ENCODE measurements at regions not wholly inside any gene's neighbourhood (a gene's known extent, or its start where the extent isn't known, plus 50 kb on each side); places are given as distances from the start of the nearest gene placed in this dataset.

- H3K4me1 Mint-ChIP-seq (ENCODE audit: unreplicated experiment): no peaks in the 10 kb centered on the region
- no peak for DNase-seq (ENCODE audit: extremely low spot score, unreplicated experiment)
- no peaks in the 10 kb centered on the region for H3K27me3 Mint-ChIP-seq
- H3K4me3 Mint-ChIP-seq: no peak overlapping the region
- H3K27ac Mint-ChIP-seq: no peak overlapping the region
- TF ChIP-seq CTCF (conservative IDR thresholded peaks at IDR 0.05): no peak
- H3K9me3 Mint-ChIP-seq: no peaks in the 10 kb centered on the region
- no peaks in the 10 kb centered on the region for H3K36me3 Mint-ChIP-seq
These were observed 321.0 kb upstream of the NAALADL2 start for GRCh38 chr3:174538151-174538550.

DNA sequence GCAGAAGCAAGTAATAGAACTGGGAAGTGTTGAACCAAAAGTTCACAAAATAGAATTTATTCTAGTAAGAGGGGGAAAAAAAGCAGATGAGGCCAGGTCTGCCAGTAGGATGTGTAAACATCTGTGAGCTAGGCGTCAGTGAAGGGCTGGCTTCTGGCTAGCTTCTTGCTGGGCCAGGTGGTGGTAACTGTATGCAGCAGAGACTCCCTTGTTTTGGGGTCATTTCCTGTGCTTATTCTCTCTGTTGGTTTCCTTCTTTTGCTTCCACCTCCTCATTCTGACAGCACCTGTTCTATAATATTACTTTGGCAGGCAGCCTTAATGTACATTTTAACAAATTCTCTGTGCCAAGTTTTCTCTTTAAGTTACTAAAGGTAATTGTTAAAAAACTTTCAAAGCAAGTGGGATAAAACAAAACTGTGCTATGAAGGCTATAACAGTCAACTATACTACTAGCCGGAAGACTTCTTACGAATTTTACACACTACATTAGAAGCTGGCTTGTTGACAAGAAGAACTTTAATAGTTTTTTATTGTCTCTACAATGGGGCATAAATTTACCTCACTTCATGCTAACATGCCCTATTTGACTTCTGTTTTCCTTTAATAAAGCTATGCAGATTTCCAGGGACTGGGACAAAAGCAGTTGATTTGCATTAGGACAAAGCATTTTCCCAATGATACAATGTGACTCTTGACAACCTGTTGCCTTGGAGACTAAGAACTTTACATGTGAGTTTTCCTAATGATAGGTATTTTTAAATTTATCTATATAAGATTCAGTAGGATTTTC, 318.8 kb upstream of the NAALADL2 start:
- no peaks in the 10 kb centered on the region for H3K4me1 Mint-ChIP-seq (ENCODE audit: unreplicated experiment)
- H3K27me3 Mint-ChIP-seq: no peaks in the 10 kb centered on the region
- H3K4me3 Mint-ChIP-seq: no peak overlapping the region
- no peak for DNase-seq (ENCODE audit: extremely low spot score, unreplicated experiment)
- H3K27ac Mint-ChIP-seq: no peak overlapping the region
- no peak for TF ChIP-seq CTCF (conservative IDR thresholded peaks at IDR 0.05)
- H3K36me3 Mint-ChIP-seq: no peaks in the 10 kb centered on the region
- H3K9me3 Mint-ChIP-seq: no peaks in the 10 kb centered on the region

- no peak for DNase-seq (ENCODE audit: extremely low spot score, unreplicated experiment)
- TF ChIP-seq CTCF (conservative IDR thresholded peaks at IDR 0.05): no peak
- Mint-ChIP-seq H3K9me3 (no peaks in the 10 kb centered on the region), H3K4me3 (no peak overlapping the region), H3K4me1 (ENCODE audit: unreplicated experiment) (no peaks in the 10 kb centered on the region), H3K27me3 (no peaks in the 10 kb centered on the region), H3K27ac (no peak overlapping the region), H3K36me3 (no peaks in the 10 kb centered on the region)
These were observed 317.3 kb upstream of the NAALADL2 start for GRCh38 chr3:174541708-174542315.

GRCh38 chr3:174547801-174548435, 311.2 kb upstream of the NAALADL2 start:
- TF ChIP-seq CTCF (conservative IDR thresholded peaks at IDR 0.05): no peak
- Mint-ChIP-seq H3K27me3 (no peaks in the 10 kb centered on the region), H3K4me1 (ENCODE audit: unreplicated experiment) (no peaks in the 10 kb centered on the region), H3K4me3 (no peak overlapping the region), H3K36me3 (no peaks in the 10 kb centered on the region), H3K9me3 (no peaks in the 10 kb centered on the region), H3K27ac (no peak overlapping the region)
- no peak for DNase-seq (ENCODE audit: extremely low spot score, unreplicated experiment)

DNA sequence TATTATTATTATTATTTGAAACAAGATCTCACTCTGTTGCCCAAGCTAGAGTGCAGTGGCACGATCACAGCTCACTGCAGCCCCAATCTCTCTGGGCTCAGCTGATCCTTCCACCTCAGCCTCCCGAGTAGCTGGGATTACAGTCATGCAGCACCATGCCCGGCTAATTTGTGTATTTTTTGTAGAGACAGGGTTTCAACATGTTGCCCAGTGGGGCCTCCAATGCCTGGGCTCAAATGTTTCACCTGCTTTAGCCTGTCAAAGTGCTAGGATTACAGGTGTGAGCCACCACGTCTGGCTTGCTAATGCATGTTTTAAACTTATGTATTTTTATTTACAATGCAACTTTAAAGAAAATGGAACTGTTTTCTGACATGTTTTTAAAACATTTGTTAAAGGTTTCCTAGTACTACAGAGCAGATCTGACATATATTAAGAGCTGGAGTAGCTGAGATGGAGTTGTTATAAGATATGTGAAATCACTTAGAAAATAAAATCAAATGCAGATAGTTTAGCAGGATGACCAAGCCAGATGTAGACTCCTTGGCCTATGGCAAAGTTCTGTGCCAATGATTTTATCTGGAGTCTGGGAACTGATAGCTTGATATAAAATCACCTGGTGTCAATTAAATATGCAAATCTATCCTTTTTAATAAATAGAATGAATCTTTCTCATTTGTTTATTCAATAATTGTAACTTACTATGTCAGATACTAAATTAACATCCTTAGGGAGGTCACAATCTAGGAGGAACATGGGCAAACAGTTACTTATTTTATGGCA, 310.1 kb upstream of the NAALADL2 start:
- TF ChIP-seq CTCF (conservative IDR thresholded peaks at IDR 0.05): no peak
- H3K4me3 Mint-ChIP-seq: no peak overlapping the region
- no peaks in the 10 kb centered on the region for H3K4me1 Mint-ChIP-seq (ENCODE audit: unreplicated experiment)
- DNase-seq (ENCODE audit: extremely low spot score, unreplicated experiment): no peak
- no peaks in the 10 kb centered on the region for H3K9me3 Mint-ChIP-seq
- no peak overlapping the region for H3K27ac Mint-ChIP-seq
- H3K27me3 Mint-ChIP-seq: no peaks in the 10 kb centered on the region
- H3K36me3 Mint-ChIP-seq: no peaks in the 10 kb centered on the region
